ENCODE measurements at regions not wholly inside any gene's neighbourhood (a gene's known extent, or its start where the extent isn't known, plus 50 kb on each side); places are given as distances from the start of the nearest gene placed in this dataset.

DNA sequence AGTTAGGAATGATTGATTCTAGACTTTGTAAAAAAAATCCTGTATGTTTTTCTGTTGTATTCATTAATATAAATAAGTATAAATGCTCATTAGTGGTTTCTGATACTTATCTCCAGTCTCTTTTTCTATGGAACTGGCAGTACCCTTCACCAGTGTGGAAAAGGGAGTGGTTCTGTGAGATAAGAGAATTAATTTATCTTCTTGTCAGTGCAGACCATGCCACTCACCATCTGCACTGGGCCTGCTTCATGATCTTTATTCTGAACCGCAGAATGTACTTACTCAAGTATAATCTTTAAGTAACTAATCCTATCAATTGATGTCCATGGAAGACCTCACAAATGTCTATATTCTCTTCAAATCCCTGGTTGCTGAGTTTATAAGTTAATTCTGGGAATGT, 836.1 kb upstream of the CDH8 start:
- no peak for TF ChIP-seq CTCF (IDR thresholded peaks at IDR 0.05; ENCODE audit: insufficient read depth, low read depth, low read length)
- no peak overlapping the region for H3K4me3 ChIP-seq (ENCODE audit: low read depth, low read length)
- DNase-seq (ENCODE audit: low read depth) = no peak

GRCh38 chr16:62870554-62870953, 834.3 kb upstream of the CDH8 start:
- no peak for DNase-seq (ENCODE audit: low read depth)

DNA sequence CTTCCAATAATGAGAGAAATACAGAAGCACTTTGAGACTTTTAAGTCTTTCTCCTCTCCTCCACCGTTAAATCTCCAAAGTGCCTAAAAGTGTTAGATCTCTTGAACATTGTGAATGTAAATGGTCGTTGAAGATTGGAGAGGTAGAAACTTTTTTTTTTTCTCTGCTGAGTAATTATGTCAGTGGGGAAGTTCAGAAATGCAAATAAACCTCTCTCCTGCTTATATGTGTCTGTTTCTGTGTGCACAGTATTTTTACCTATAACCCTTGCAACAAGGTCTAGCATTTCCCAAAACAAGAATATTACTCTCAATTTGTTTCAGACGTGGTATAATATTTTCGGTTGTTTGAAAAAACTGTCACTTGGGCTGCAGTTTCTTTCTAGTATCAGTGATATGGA, 833.6 kb upstream of the CDH8 start:
- no peak for TF ChIP-seq CTCF (IDR thresholded peaks at IDR 0.05; ENCODE audit: insufficient read depth, low read depth, low read length)
- no peak for DNase-seq (ENCODE audit: low read depth)

More at GRCh38 chr16:62870554-62870953, 834.3 kb upstream of the CDH8 start:
- H3K4me3 ChIP-seq (ENCODE audit: low read depth, low read length) = no peak overlapping the region
- no peak for TF ChIP-seq CTCF (IDR thresholded peaks at IDR 0.05; ENCODE audit: insufficient read depth, low read depth, low read length)

GRCh38 chr16:62863139-62863538, 826.9 kb upstream of the CDH8 start:
- H3K4me3 ChIP-seq (ENCODE audit: low read depth, low read length) = no peak overlapping the region
- no peak for TF ChIP-seq CTCF (IDR thresholded peaks at IDR 0.05; ENCODE audit: insufficient read depth, low read depth, low read length)
- DNase-seq (ENCODE audit: low read depth) = no peak

More for the DNA sequence above, 833.6 kb upstream of the CDH8 start:
- no peak overlapping the region for H3K4me3 ChIP-seq (ENCODE audit: low read depth, low read length)

DNA sequence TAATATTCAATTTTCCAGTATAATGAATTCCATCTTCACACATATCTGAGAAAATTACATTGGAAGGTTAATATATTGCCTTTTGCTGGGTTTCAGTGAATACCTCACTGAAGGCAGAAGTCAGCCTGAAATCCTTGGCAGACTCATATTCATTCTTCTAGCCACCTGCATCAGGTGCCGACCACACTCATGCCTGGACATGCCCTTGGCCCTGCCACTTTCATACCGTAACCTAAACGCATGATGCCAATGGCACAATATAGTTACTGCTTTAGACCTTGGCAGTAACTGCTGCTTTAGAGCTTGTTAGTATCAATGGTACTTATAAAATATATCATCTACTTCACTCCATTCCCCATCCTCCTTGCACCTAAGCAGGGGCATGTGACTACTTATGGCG, 817.6 kb upstream of the CDH8 start:
- no peak overlapping the region for H3K4me3 ChIP-seq (ENCODE audit: low read depth, low read length)
- TF ChIP-seq CTCF (IDR thresholded peaks at IDR 0.05; ENCODE audit: insufficient read depth, low read depth, low read length) = no peak
- no peak for DNase-seq (ENCODE audit: low read depth)

DNA sequence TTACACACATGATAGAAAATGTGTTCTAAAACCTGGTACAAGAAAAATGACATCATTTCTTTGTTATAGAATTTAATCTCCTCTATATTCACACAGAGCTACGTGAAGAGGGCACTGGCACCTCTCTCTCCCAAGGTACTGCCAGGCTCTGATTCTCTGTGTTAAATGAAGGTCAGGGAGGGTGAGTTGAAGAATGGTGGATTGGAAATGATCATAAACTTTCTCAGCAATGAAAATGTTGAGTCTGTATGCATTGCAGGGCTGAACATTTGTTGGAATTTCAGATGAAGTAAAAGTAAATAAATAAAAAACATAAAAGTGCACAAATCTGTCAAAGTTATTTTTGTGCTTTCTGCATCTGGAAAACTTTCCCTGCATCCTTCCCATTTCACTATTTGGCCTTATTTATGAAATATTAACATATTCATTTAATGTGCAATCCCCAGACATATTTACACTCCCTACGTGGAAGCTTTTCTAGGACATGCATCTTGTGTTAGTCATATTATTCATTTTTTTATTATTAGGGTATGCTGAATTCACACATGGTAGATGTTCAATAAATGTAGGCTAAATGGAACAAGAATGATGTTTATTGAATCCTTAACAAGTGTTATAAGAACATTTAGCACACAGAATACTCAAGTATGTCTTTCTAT, 810.3 kb upstream of the CDH8 start:
- no peak overlapping the region for H3K4me3 ChIP-seq (ENCODE audit: low read depth, low read length)
- no peak for DNase-seq (ENCODE audit: low read depth)
- no peak for TF ChIP-seq CTCF (IDR thresholded peaks at IDR 0.05; ENCODE audit: insufficient read depth, low read depth, low read length)

- no peak for TF ChIP-seq CTCF (IDR thresholded peaks at IDR 0.05; ENCODE audit: insufficient read depth, low read depth, low read length)
- DNase-seq (ENCODE audit: low read depth) = no peak
- H3K4me3 ChIP-seq (ENCODE audit: low read depth, low read length) = no peak overlapping the region
Measured at GRCh38 chr16:62832214-62832613, 796.0 kb upstream of the CDH8 start.

All from fibroblast of villous mesenchyme (primary cell).